Upper lobe of left lung (tissue), 6 donors: ENCODE measurements at regions not wholly inside any gene's neighbourhood (a gene's known extent, or its start where the extent isn't known, plus 50 kb on each side); places are given as distances from the start of the nearest gene placed in this dataset.

Source experiments
- ATAC-seq, 2 donors: fragments of 200-7000 bp; cut with Tn5 transposase; one replicate each; pipeline ENCODE4 v1.9.1; 2022; ENCODE audit warnings: mild to moderate bottlenecking in 2 of 2, moderate library complexity in 2 of 2; ENCODE audit not compliant: low FRiP score in 2 of 2
- DNase-seq, 2 donors: peaks; one replicate each; pipeline ENCODE4 v3.0.0-alpha.2; 2019 to 2020
- H3K27ac ChIP-seq, 4 donors: fragments of 200-600 bp; sonication (generic); one replicate each; pipeline ENCODE4 v1.5.1; 2016 to 2019
- H3K27me3 ChIP-seq, 4 donors: fragments of 200-600 bp; sonication (generic); one replicate each; pipeline ENCODE4 v1.5.1; 2017 to 2019
- H3K36me3 ChIP-seq, 4 donors: fragments of 200-600 bp; sonication (generic); one replicate each; pipeline ENCODE4 v1.5.1; 2016 to 2019
- H3K4me1 ChIP-seq, 4 donors: fragments of 200-600 bp; sonication (generic); one replicate each; pipeline ENCODE4 v1.5.1; 2018 to 2019
- H3K4me3 ChIP-seq, 4 donors: fragments of 200-600 bp; sonication (generic); one replicate each; pipeline ENCODE4 v1.5.1; 2017 to 2019; ENCODE audit warnings: mild to moderate bottlenecking in 2 of 4, moderate library complexity in 1 of 4
- H3K9me3 ChIP-seq, 4 donors: fragments of 200-600 bp; sonication (generic); one replicate each; pipeline ENCODE4 v1.5.1; 2018 to 2019
- CTCF ChIP-seq, 6 experiments: fragments of 450-650 bp in 4 of 6; fragments of 200-600 bp in 2 of 6; sonication (generic) in 2 of 6; IDR thresholded peaks; one replicate each; pipeline ENCODE4 v1.5.1; 2016 to 2019; ENCODE audit warnings: antibody characterized with exemption in 6 of 6
- EP300 ChIP-seq, 4 donors: sonication (generic); formaldehyde crosslinking; IDR thresholded peaks; one replicate each; pipeline ENCODE4 v1.5.1; 2017; ENCODE audit warnings: antibody characterized with exemption in 4 of 4, control low read depth in 2 of 4
- POLR2A ChIP-seq, 4 donors: fragments of 450-650 bp; IDR thresholded peaks; one replicate each; pipeline ENCODE4 v1.5.1; 2016 to 2017; ENCODE audit warnings: antibody characterized with exemption in 4 of 4, mild to moderate bottlenecking in 2 of 4
- POLR2AphosphoS5 ChIP-seq, 2 donors: sonication (generic); formaldehyde crosslinking; IDR thresholded peaks; one replicate each; pipeline ENCODE4 v1.5.1; 2017; ENCODE audit warnings: antibody characterized with exemption in 2 of 2
- WGBS, 2 donors: methylation state at CpG; one replicate each; pipeline ENCODE4 v1.1.5; 2017 to 2018; 5-methylcytosine and 5-hydroxymethylcytosine counted together
- donor health status: DM: no; HTN: no; CAD: no; lungs with moderate emphysema.
- donor health status: DM: no; HTN: yes; CAD: no; lungs with severe emphysema.

DNA sequence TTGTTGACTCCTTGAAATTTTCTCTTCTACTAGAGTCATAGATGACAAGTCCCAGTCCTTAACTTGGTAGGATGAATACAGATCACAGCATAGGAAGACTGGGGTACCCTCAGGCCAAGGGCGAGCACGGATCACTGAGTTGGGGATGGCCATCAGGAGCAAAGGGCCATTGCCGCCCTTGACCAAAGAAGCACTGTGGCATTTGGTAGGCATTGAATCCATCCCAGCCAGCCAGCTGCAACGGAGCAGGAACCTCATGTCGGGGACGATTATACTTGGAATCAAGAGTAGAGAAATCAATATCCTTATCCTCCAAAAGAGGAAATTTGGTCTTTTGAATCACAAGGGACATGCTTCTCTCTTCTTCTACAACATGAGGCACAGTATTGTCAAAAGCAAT lies 50.1 kb upstream of the ZNF573 start:
- peaks cover 28 to 89% (median 59%) of the 10 kb centered on the region in 4 donors for H3K9me3 ChIP-seq
- WGBS, 2 donors: 95 to 97% methylated on average over 6 of the region's 6 CpGs
- no peak overlapping the region for H3K4me3 ChIP-seq
- TF ChIP-seq POLR2A (IDR thresholded peaks at IDR 0.05) (no peak), POLR2AphosphoS5 (IDR thresholded peaks at IDR 0.05) (no peak), EP300 (IDR thresholded peaks at IDR 0.05) (no peak), CTCF (IDR thresholded peaks at IDR 0.05) (no peak)
- no peak overlapping the region for H3K27ac ChIP-seq
- H3K4me1 ChIP-seq: no peaks in the 10 kb centered on the region
- no peaks in the 10 kb centered on the region for H3K27me3 ChIP-seq
- ATAC-seq (no peak), DNase-seq (no peak)
- H3K36me3 ChIP-seq: peaks cover 0 to 16% (median 2%) of the 10 kb centered on the region in 4 donors
